OCI-LY1 (cell line): ENCODE measurements at regions not wholly inside any gene's neighbourhood (a gene's known extent, or its start where the extent isn't known, plus 50 kb on each side); places are given as distances from the start of the nearest gene placed in this dataset.

Experiments
- EZH2 ChIP-seq: fragments of 200-600 bp; sonication (generic), shearing (Covaris generic); IDR thresholded peaks from 2 replicates; pipeline ENCODE4 v1.8.0; 2017; ENCODE audit warnings: borderline replicate concordance, mixed run types, mild to moderate bottlenecking, antibody characterized with exemption, low read length, moderate library complexity, mixed read lengths
- TF ChIP-seq, protein P1 (sequence below): fragments of 200-600 bp; sonication (generic), shearing (Covaris generic); IDR thresholded peaks from 2 replicates; pipeline ENCODE4 v1.5.1; 2017; ENCODE audit warnings: mild to moderate bottlenecking, antibody characterized with exemption, low read length, moderate library complexity, mixed read lengths

DNA sequence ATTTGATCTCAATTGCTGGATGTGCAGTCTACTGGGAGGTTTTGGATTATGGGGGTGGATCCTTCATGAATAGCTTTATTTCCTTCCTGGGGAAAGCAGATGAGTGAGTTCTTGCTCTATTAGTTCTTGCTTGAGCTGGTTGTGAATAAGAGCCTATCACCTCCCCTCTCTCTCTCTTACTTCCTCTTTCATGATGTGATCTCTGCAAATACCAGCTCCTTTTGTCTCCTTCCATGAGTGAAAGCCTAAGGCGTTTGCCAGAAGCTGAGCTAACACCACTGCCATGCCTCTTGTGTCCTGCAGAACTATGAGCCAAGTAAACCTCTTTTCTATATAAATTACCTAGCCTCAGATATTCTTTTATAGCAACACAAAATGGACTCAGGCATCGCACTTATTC, 302.7 kb downstream of the CCER1 start:
- TF ChIP-seq, protein P1, sequence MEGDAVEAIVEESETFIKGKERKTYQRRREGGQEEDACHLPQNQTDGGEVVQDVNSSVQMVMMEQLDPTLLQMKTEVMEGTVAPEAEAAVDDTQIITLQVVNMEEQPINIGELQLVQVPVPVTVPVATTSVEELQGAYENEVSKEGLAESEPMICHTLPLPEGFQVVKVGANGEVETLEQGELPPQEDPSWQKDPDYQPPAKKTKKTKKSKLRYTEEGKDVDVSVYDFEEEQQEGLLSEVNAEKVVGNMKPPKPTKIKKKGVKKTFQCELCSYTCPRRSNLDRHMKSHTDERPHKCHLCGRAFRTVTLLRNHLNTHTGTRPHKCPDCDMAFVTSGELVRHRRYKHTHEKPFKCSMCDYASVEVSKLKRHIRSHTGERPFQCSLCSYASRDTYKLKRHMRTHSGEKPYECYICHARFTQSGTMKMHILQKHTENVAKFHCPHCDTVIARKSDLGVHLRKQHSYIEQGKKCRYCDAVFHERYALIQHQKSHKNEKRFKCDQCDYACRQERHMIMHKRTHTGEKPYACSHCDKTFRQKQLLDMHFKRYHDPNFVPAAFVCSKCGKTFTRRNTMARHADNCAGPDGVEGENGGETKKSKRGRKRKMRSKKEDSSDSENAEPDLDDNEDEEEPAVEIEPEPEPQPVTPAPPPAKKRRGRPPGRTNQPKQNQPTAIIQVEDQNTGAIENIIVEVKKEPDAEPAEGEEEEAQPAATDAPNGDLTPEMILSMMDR = no peak
- no peak for TF ChIP-seq EZH2
